Natural killer cell (primary cell): ENCODE measurements at regions not wholly inside any gene's neighbourhood (a gene's known extent, or its start where the extent isn't known, plus 50 kb on each side); places are given as distances from the start of the nearest gene placed in this dataset.

Source experiments
- ATAC-seq, 3 donors: fragments of 150-1000 bp in 2 of 3; fragments of 200-7000 bp in 1 of 3; cut with Tn5 transposase; 1 replicate in 1 of 3; 2 replicates in 2 of 3; pipeline ENCODE4 v1.10.0; 2021; ENCODE audit warnings: mild to moderate bottlenecking in 2 of 3, moderate library complexity in 2 of 3
- DNase-seq, 2 donors: peaks; one replicate each; pipeline versions ENCODE4 v3.0.0 to v3.0.0-alpha.2; 2013 to 2021; ENCODE audit warnings: mixed read lengths in 1 of 2
- H3K27ac ChIP-seq: one replicate; pipeline ENCODE4 v1.5.1; 2013; ENCODE audit warnings: mild to moderate bottlenecking, low read length
- H3K27me3 ChIP-seq: one replicate; pipeline ENCODE4 v1.6.1; 2013; ENCODE audit warnings: low read length; ENCODE audit not compliant: control insufficient read depth, insufficient read depth
- H3K36me3 ChIP-seq: one replicate; pipeline ENCODE4 v1.6.1; 2013; ENCODE audit warnings: low read length; ENCODE audit not compliant: control insufficient read depth, insufficient read depth
- H3K4me1 ChIP-seq: one replicate; pipeline ENCODE4 v1.6.1; 2013; ENCODE audit warnings: low read length; ENCODE audit not compliant: control insufficient read depth, insufficient read depth
- H3K4me3 ChIP-seq: one replicate; pipeline ENCODE4 v1.5.1; 2013; ENCODE audit warnings: low read length
- H3K9me3 ChIP-seq: one replicate; pipeline ENCODE4 v1.6.1; 2013; ENCODE audit warnings: low read length; ENCODE audit not compliant: control insufficient read depth, insufficient read depth
- H3K27ac Mint-ChIP-seq, 2 donors: one replicate each; pipeline ENCODE4 v1.8.0; 2022; ENCODE audit warnings: mild to moderate bottlenecking in 2 of 2, mixed read lengths in 2 of 2, moderate library complexity in 1 of 2
- H3K27me3 Mint-ChIP-seq, 2 donors: one replicate each; pipeline ENCODE4 v1.8.0; 2022; ENCODE audit warnings: low read depth in 2 of 2, mixed read lengths in 2 of 2
- H3K36me3 Mint-ChIP-seq: one replicate; pipeline ENCODE4 v1.8.0; 2022; ENCODE audit warnings: mixed read lengths
- H3K4me1 Mint-ChIP-seq, 2 donors: one replicate each; pipeline ENCODE4 v1.8.0; 2022; ENCODE audit warnings: mixed read lengths in 2 of 2
- H3K4me3 Mint-ChIP-seq: one replicate; pipeline ENCODE4 v1.8.0; 2022; ENCODE audit warnings: mild to moderate bottlenecking, moderate library complexity, mixed read lengths
- H3K9me3 Mint-ChIP-seq, 2 donors: one replicate each; pipeline ENCODE4 v1.8.0; 2022; ENCODE audit warnings: mixed read lengths in 2 of 2
- WGBS: methylation state at CpG from one replicate; pipeline ENCODE4 v1.1.7; 2013; ENCODE audit warnings: missing lambda C conversion rate; ENCODE audit not compliant: insufficient coverage; 5-methylcytosine and 5-hydroxymethylcytosine counted together
- intact Hi-C: fragments of 100-400 bp; cut with micrococcal nuclease; formaldehyde crosslinking; loops from one replicate; pipeline ENCODE4 v1.14.2; 2022
- TF ChIP-seq, protein P1 (sequence below): fragments of 200-600 bp; IDR thresholded peaks from one replicate; pipeline ENCODE4 v1.8.0; 2022; ENCODE audit warnings: antibody characterized with exemption

- H3K27me3 ChIP-seq, result no peaks in the 10 kb centered on the region
- no peaks in the 10 kb centered on the region for H3K27me3 Mint-ChIP-seq
Observed at GRCh38 chr1:172812118-172812517, 153.2 kb downstream of the FASLG start.

GRCh38 chr1:172813330-172813729 lies 154.4 kb downstream of the FASLG start:
- Mint-ChIP-seq H3K4me3 (no peak overlapping the region), H3K27ac (no peak overlapping the region), H3K4me1 (peaks cover 13 to 30% of the 10 kb centered on the region in 2 donors), H3K36me3 (no peaks in the 10 kb centered on the region), H3K9me3 (no peaks in the 10 kb centered on the region), H3K27me3 (no peaks in the 10 kb centered on the region)
- H3K4me1 ChIP-seq, result peaks cover 9% of the 10 kb centered on the region
- H3K9me3 ChIP-seq, result no peaks in the 10 kb centered on the region
- DNase-seq (no peak), ATAC-seq (no peak)
- no CpG with 5 or more reads among the region's 2 CpGs for WGBS
- H3K27ac ChIP-seq, result no peak overlapping the region
- intact Hi-C loops, result no loop called here
- TF ChIP-seq, protein P1, sequence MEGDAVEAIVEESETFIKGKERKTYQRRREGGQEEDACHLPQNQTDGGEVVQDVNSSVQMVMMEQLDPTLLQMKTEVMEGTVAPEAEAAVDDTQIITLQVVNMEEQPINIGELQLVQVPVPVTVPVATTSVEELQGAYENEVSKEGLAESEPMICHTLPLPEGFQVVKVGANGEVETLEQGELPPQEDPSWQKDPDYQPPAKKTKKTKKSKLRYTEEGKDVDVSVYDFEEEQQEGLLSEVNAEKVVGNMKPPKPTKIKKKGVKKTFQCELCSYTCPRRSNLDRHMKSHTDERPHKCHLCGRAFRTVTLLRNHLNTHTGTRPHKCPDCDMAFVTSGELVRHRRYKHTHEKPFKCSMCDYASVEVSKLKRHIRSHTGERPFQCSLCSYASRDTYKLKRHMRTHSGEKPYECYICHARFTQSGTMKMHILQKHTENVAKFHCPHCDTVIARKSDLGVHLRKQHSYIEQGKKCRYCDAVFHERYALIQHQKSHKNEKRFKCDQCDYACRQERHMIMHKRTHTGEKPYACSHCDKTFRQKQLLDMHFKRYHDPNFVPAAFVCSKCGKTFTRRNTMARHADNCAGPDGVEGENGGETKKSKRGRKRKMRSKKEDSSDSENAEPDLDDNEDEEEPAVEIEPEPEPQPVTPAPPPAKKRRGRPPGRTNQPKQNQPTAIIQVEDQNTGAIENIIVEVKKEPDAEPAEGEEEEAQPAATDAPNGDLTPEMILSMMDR, result no peak
- H3K36me3 ChIP-seq, result no peaks in the 10 kb centered on the region
- H3K4me3 ChIP-seq, result no peak overlapping the region
- H3K27me3 ChIP-seq, result no peaks in the 10 kb centered on the region

More at GRCh38 chr1:172812118-172812517, 153.2 kb downstream of the FASLG start:
- Histone ChIP-seq H3K4me1 (peaks cover under 1% of the 10 kb centered on the region), H3K27ac (no peak overlapping the region), H3K4me3 (no peak overlapping the region), H3K36me3 (no peaks in the 10 kb centered on the region), H3K9me3 (no peaks in the 10 kb centered on the region)
- intact Hi-C loops, result no loop called here
- ATAC-seq (no peak), DNase-seq (no peak)
- TF ChIP-seq, protein P1, result no peak
- Mint-ChIP-seq H3K9me3 (no peaks in the 10 kb centered on the region), H3K4me1 (peaks cover 9 to 18% of the 10 kb centered on the region in 2 donors), H3K27ac (no peak overlapping the region), H3K36me3 (no peaks in the 10 kb centered on the region), H3K4me3 (no peak overlapping the region)

DNA sequence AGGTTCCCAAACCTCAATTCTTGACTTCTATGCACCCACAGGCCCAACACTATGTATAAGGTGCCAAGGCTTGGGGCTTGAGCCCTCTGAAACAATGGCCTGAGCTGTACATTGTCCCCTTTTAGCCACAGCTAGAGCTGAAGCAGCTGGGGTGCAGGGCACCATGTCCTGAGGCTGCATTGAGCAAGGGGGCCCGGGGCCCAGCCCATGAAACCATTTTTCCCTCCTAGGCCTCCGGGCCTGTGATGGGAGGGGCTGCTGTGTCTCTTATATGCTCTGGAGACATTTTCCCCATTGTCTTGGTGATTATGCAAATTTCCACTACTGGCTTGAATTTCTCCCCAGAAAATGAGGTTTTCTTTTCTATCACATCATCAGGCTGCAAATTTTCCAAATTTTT lies 155.5 kb downstream of the FASLG start:
- 83% methylated on average over 1 of the region's 2 CpGs for WGBS
- Histone ChIP-seq H3K27ac (no peak overlapping the region), H3K4me1 (peaks cover 18% of the 10 kb centered on the region), H3K27me3 (no peaks in the 10 kb centered on the region), H3K36me3 (no peaks in the 10 kb centered on the region), H3K4me3 (no peak overlapping the region), H3K9me3 (no peaks in the 10 kb centered on the region)
- Mint-ChIP-seq H3K36me3 (no peaks in the 10 kb centered on the region), H3K27ac (no peak overlapping the region), H3K4me1 (peaks cover 20 to 41% of the 10 kb centered on the region in 2 donors), H3K9me3 (no peaks in the 10 kb centered on the region), H3K4me3 (no peak overlapping the region), H3K27me3 (no peaks in the 10 kb centered on the region)
- DNase-seq (no peak), ATAC-seq (no peak)
- TF ChIP-seq, protein P1, result no peak
- intact Hi-C loops, result no loop called here

DNA sequence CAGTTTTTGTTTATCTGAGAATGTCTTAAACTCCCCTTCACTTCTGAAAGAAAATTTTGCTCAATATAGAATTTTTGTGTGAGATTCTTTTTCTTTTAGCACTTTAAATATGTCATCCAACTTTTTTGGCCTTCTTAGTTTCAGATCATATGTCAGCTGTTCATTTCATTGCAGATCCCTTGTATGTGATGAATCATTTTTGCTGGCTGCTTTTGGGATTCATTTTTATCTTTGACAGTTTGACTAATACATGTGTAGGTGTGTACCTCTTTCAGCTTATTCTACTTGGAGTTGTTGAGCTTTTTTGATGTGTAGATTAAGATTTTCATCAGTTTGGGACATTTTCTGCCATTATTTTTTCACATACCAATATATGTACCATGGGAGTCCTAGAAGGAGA lies 156.8 kb downstream of the FASLG start:
- no peaks in the 10 kb centered on the region for H3K36me3 ChIP-seq
- ATAC-seq, result no peak
- no peaks in the 10 kb centered on the region for H3K36me3 Mint-ChIP-seq
- no peak overlapping the region for H3K4me3 Mint-ChIP-seq
- no peaks in the 10 kb centered on the region for H3K27me3 ChIP-seq
- intact Hi-C loops, result loop anchor here (5.0 kb wide), 1 partner anchor 82 kb away; no protein-coding TSS in a partner anchor
- H3K9me3 Mint-ChIP-seq, result no peaks in the 10 kb centered on the region
- no peak overlapping the region for H3K27ac ChIP-seq
- TF ChIP-seq, protein P1, result no peak
- peak overlapping the region; percentile 70 to 85 for H3K27ac Mint-ChIP-seq
- H3K4me1 ChIP-seq, result peaks cover 25% of the 10 kb centered on the region
- no peak for DNase-seq
- H3K4me3 ChIP-seq, result no peak overlapping the region
- peaks cover 32 to 53% of the 10 kb centered on the region in 2 donors for H3K4me1 Mint-ChIP-seq
- H3K27me3 Mint-ChIP-seq, result no peaks in the 10 kb centered on the region
- no peaks in the 10 kb centered on the region for H3K9me3 ChIP-seq
